ENCODE measurements at regions not wholly inside any gene's neighbourhood (a gene's known extent, or its start where the extent isn't known, plus 50 kb on each side); places are given as distances from the start of the nearest gene placed in this dataset.

DNA sequence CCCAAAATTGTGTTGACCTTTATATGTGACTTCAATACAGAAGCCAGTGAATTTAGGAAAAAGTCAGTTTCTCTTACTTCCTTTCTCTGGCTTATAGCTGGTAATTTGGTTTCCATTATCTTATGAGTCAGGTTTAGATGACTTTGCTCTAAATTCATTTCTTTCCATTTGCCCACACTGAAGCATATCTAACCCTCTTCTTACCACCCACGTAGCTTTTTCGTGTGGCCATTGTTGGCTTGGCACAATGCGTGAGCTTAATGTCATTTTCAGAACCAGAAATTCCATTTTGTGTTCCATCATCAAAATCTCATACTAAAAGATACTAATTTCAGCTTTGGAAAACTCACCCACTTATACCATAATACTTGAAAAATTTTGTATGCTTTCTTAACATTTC, 271.2 kb downstream of the INHBA start:
- TF ChIP-seq GATA2 (IDR thresholded peaks at IDR 0.05; ENCODE audit: low read depth, low read length) (no peak), GATA3 (IDR thresholded peaks at IDR 0.05; ENCODE audit: low read depth, low read length) (no peak)
